SIG-M5 treated with dmso at 0.1 percent for 504 hours (cell line): ENCODE measurements at regions not wholly inside any gene's neighbourhood (a gene's known extent, or its start where the extent isn't known, plus 50 kb on each side); places are given as distances from the start of the nearest gene placed in this dataset.
"Not testable (repeated sequence)": the region's sequence is repeated elsewhere in the genome, so short reads cannot be mapped to it uniquely, and the experiment has no call there.

Source experiments
- DNase-seq: peaks from one replicate; lab custom pipeline; 2025; ENCODE audit not compliant: unreplicated experiment; lab: John Stamatoyannopoulos, UW

GRCh38 chr5:143947313-143947712 lies 135.4 kb downstream of the HMHB1 start:
- DNase-seq: no peak

DNA sequence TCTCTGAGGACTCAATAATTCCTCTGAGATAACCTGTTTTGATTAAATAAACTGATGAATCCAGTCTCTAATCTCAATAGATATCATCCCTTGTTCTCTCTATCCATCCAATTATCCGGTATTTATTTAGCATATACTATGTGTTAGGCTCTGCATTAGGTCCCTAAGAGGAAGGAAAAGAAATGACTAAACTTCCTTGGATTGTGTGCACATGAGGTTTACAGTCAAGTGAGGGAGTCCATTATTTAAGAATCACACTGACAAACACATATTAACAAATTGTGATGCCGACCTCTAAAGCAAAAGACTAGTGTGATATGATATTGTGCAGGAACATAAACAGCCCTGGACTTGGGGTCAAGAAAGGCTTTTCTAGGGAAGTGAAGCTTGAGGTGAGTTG lies 140.8 kb downstream of the HMHB1 start:
- DNase-seq: no peak

- no peak for DNase-seq
Measured at GRCh38 chr5:143953851-143954250, 141.9 kb downstream of the HMHB1 start.

- no peak for DNase-seq
Measured at GRCh38 chr5:143955141-143955540, 143.2 kb downstream of the HMHB1 start.

GRCh38 chr5:143957455-143957854 lies 145.5 kb downstream of the HMHB1 start:
- no peak for DNase-seq

DNA sequence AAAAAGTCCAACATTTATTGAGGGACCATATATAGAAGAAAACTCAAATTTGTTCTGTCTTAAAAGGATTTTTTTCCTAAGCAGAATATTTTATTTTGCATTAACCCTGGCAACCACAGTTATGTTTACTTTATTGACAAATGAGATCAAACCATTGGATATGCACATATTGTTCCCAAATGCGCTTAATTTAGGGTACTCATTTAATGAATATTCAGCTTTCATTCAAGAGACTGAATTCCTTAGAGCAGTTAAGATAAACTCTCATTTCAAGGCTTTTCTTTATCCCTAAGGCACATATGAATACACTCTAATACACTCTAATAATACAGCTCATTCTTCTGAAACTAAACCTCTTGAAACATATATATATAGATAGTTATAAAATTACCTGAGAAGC lies 150.2 kb downstream of the HMHB1 start:
- DNase-seq: no peak

DNA sequence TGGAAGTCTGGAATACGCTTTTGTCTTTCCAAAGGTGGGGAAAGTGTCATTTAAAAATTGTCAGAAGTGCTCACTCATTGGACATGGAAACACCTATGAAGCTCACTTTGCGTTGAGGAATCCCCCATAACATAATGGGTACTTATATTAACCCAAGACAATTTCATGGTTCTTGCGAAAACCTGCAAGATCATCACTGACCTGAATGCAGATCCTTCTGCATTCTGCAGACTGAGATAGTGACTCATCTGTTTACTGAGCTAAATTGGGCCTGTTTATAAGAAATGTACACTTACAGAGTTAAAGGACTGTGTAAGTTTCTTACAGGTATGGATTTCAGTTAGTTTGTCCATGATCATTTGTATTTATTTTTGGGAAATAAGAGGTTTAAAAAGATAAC lies 153.0 kb downstream of the HMHB1 start:
- no peak for DNase-seq

GRCh38 chr5:143966280-143966679 lies 154.3 kb downstream of the HMHB1 start:
- DNase-seq: no peak

GRCh38 chr5:143968071-143968878 lies 156.3 kb downstream of the HMHB1 start:
- peak; percentile 39 for DNase-seq

DNA sequence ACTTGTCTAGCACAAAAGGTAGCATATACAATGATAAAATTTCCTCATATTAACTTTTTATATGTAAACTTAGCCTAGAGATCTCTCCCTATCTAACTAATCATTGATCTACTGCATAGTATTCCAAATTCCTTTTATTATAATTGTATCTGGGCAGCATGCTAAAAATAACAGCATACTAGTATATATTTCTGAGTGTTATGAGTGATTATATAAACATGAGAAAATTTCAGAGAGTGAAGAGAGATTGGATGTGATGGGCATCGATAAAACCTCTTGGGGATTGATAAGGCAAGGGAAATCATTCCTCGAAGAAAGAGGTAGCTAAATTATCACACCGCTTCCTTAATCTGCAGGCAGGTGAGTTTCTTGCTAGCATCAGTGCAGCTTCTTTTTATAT lies 158.2 kb downstream of the HMHB1 start:
- no peak for DNase-seq

DNA sequence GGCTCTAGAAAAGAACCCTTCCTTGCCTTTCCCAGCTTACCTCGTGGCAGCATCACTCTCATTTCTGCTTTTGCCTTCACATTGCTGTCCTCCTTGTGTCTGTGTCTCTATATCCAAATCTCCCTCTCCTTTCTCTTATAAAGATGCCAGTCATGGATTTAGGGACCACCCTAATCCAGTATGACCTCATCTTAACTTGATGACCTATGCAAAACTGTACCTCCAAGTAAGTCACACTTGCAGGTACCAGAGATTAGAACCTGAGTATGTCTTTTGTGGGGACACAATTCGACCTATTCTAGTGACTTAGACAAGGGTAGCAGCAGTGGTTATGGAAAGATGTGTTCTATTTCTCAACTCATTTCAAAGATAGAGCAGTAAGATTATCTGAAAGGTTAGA lies 160.1 kb downstream of the HMHB1 start:
- no peak for DNase-seq

GRCh38 chr5:143976055-143976454 lies 164.1 kb downstream of the HMHB1 start:
- DNase-seq: no peak

DNA sequence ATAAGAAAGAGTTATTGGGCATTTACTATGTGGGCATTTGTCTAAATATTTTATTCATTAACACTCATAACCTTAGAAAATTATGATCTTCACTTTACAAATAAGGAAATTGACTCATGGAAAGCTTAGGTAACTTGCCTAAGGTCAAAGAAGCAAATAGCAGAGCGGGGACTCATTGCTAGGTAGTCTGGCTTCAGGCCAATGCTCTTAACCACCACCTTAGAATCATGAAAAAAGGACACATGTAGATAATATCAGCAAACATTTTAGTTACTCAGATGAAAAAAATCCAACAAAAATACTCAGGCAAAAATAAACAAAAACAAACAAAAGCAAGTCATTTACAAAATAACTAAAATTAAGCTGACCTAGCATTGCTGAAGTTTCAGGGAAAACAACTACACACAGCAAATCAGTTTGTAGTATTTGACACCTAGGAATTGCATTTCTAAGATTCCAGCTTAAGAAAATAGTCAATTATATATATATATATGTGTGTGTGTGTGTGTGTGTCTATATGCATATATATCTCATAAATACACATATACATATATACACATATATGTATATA lies 166.0 kb downstream of the HMHB1 start:
- peak; percentile 22 for DNase-seq

GRCh38 chr5:143979044-143979690 lies 167.2 kb downstream of the HMHB1 start:
- no peak for DNase-seq

- no peak for DNase-seq
Measured at GRCh38 chr5:143980506-143980905, 168.5 kb downstream of the HMHB1 start.

DNA sequence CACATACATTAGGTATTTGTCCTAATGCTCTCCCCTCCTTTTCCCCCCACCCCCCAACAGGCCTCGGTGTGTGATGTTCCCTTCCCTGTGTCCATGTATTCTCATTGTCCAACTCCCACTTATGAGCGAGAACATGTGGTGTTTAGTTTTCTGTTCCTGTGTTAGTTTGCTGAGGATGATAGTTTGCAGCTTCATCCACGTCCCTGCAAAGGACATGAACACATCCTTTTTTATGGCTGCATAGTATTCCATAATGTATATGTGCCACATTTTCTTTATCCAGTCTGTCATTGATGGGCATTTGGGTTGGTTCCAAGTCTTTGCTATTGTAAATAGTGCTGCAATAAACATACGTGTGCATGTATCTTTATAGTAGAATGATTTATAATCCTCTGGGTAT lies 171.0 kb downstream of the HMHB1 start:
- not testable (repeated sequence) for DNase-seq

- DNase-seq: no peak
Measured at GRCh38 chr5:143985832-143986515, 174.0 kb downstream of the HMHB1 start.

DNA sequence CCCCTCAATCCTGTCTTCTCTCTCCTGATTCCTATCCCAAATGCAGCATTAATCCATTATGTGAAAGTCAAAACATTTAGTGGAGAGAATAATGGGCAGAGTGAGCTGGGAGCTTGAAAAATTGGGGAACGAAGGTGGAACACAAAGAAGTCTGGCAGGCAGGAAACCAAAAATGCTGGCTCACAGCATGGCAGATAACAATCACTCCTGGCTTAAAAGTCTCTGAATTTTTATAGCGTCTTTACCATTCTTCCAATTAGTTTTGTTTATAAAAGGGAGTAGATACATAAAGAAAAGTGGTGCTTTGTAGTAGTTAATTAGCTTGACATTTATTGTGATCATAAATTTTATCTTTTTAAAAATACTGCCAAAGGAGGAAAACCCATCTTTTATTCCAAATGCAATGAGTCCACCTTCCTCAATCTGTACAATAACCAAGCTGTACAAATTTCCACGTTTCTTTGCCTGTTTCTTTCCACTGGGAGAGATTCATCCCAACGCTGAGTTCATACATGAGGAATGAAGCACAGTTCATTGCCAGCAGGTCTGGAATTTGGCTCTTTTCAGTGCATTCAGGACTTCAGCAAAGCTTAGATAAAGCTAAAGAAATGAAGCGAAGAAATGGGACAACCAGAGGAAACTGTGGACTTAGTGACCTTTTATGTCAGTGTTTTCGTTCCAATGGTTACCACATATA lies 174.7 kb downstream of the HMHB1 start:
- no peak for DNase-seq

GRCh38 chr5:143987264-143987663 lies 175.3 kb downstream of the HMHB1 start:
- DNase-seq: no peak

- DNase-seq: no peak
Measured at GRCh38 chr5:143987751-143988560, 176.0 kb downstream of the HMHB1 start.
